HEK293 (cell line): ENCODE measurements at regions not wholly inside any gene's neighbourhood (a gene's known extent, or its start where the extent isn't known, plus 50 kb on each side); places are given as distances from the start of the nearest gene placed in this dataset.

ENCODE experiments used
- CTCF ChIP-seq: fragments of 450-650 bp; formaldehyde crosslinking; IDR thresholded peaks from 2 replicates; pipeline ENCODE4 v1.5.1; 2016; ENCODE audit warnings: missing biosample characterization, missing genetic modification characterization
- GLI4 ChIP-seq: fragments of 450-650 bp; formaldehyde crosslinking; IDR thresholded peaks from 2 replicates; pipeline ENCODE4 v1.5.1; 2016; ENCODE audit warnings: missing biosample characterization, missing genetic modification characterization
- SETDB1 ChIP-seq: IDR thresholded peaks from one replicate; pipeline ENCODE4 v1.6.1; 2017; ENCODE audit warnings: mild to moderate bottlenecking, low read length, moderate library complexity, mixed read lengths; ENCODE audit not compliant: insufficient read length
- ZBTB20 ChIP-seq: fragments of 450-650 bp; formaldehyde crosslinking; IDR thresholded peaks from 2 replicates; pipeline ENCODE4 v1.5.1; 2016; ENCODE audit warnings: missing biosample characterization, missing genetic modification characterization
- ZNF398 ChIP-seq: fragments of 450-650 bp; formaldehyde crosslinking; IDR thresholded peaks from 2 replicates; pipeline ENCODE4 v1.5.1; 2017; ENCODE audit warnings: missing biosample characterization, missing genetic modification characterization

- TF ChIP-seq CTCF (tag by site-specific recombination), result no peak
- no peak for TF ChIP-seq ZBTB20 (tag by site-specific recombination)
- no peak for TF ChIP-seq GLI4 (tag by site-specific recombination)
- no peak for TF ChIP-seq ZNF398 (tag by site-specific recombination)
- no peak for TF ChIP-seq SETDB1
Observed at GRCh38 chr4:89365375-89365774, 57.8 kb upstream of the GPRIN3 start.
